ENCODE measurements at regions not wholly inside any gene's neighbourhood (a gene's known extent, or its start where the extent isn't known, plus 50 kb on each side); places are given as distances from the start of the nearest gene placed in this dataset.

DNA sequence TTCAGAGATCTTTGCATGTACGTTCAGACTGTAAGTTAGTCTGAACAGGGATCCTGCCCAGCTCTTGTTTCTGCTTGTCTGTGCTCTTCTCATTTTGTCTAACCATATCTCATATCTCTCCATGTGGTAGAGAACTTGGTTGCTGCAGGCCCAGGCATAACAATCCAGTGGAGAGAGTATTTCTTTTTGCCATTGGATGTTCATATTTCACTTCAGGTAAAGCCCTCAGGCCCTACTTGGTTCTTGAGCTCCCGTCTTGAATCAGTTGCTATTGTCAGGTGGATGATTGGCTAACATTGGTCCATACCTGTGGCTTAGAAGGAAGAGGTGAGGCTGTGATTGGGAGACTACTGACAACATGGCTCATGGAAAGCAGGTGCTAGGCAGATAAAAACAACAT is 357.7 kb upstream of the FLRT2 start:
- no peak overlapping the region for H3K9ac ChIP-seq (ENCODE audit: low read depth in 2 of 2, low read length in 2 of 2)
- no peaks in the 10 kb centered on the region for H3K27me3 ChIP-seq
- peaks cover 4% of the 10 kb centered on the region for H3K9me3 ChIP-seq
- no peak overlapping the region for H3K27ac ChIP-seq
- H3K36me3 ChIP-seq, result no peaks in the 10 kb centered on the region
- TF ChIP-seq, protein P1, sequence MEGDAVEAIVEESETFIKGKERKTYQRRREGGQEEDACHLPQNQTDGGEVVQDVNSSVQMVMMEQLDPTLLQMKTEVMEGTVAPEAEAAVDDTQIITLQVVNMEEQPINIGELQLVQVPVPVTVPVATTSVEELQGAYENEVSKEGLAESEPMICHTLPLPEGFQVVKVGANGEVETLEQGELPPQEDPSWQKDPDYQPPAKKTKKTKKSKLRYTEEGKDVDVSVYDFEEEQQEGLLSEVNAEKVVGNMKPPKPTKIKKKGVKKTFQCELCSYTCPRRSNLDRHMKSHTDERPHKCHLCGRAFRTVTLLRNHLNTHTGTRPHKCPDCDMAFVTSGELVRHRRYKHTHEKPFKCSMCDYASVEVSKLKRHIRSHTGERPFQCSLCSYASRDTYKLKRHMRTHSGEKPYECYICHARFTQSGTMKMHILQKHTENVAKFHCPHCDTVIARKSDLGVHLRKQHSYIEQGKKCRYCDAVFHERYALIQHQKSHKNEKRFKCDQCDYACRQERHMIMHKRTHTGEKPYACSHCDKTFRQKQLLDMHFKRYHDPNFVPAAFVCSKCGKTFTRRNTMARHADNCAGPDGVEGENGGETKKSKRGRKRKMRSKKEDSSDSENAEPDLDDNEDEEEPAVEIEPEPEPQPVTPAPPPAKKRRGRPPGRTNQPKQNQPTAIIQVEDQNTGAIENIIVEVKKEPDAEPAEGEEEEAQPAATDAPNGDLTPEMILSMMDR (IDR thresholded peaks at IDR 0.05), result no peak
- no peaks in the 10 kb centered on the region for H3K4me1 ChIP-seq
- intact Hi-C loops (cut with DNase I), result no loop called here
- no peak overlapping the region for H3K4me3 ChIP-seq
- no peak for DNase-seq

DNA sequence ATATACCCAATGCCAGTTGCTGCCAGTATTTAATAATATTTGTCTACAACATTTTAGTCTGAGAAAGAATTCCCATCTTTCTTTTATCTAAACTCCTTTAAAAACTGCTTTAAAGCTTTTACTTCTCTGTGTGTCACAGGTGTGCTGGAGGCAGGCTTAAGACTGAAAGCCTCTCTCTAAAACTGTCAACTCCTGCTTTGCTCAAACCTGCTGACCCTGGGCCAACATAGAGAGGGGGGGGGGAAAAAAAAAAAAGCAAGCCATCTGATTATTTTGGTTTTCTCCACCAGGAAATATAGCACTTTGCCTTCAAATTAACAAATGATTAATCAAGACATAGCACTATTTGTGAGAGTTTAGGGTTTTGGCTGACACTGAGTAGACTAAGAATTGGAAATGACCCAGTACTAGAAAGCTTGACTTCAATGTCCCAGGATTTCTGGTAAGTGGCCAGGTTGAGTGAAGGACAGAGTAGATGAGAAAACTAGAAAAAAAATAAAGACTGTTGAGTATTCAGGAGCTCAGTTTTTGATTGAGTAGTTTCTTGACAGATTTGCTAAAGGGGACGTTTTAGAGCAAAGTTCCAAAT is 357.0 kb upstream of the FLRT2 start:
- no peaks in the 10 kb centered on the region for H3K27me3 ChIP-seq
- H3K9ac ChIP-seq (ENCODE audit: low read depth in 2 of 2, low read length in 2 of 2), result no peak overlapping the region
- H3K27ac ChIP-seq, result no peak overlapping the region
- H3K4me3 ChIP-seq, result no peak overlapping the region
- peaks cover 3% of the 10 kb centered on the region for H3K9me3 ChIP-seq
- intact Hi-C loops (cut with DNase I), result no loop called here
- no peak for DNase-seq
- no peaks in the 10 kb centered on the region for H3K4me1 ChIP-seq
- no peaks in the 10 kb centered on the region for H3K36me3 ChIP-seq
- TF ChIP-seq, protein P1 (IDR thresholded peaks at IDR 0.05), result no peak

DNA sequence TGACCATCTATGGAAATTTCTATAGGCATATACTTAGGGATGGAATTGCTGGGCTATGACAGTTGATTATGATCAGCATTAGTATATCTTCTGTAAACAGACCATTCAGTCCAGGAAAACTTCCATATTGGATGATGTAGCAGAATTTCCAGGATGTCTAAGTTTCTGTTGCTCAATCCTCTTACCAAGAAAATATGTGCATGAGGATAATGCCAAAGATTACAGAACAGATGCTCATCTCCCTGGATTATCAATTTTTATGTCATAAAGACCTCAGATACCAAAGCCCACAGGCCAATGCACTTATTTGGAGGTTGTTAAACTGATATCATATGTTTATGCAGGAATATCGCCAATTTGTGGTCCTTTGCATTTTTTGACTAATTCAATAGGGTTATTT is 354.4 kb upstream of the FLRT2 start:
- no peak overlapping the region for H3K9ac ChIP-seq (ENCODE audit: low read depth in 2 of 2, low read length in 2 of 2)
- DNase-seq, result no peak
- no peaks in the 10 kb centered on the region for H3K4me1 ChIP-seq
- H3K36me3 ChIP-seq, result no peaks in the 10 kb centered on the region
- no peak overlapping the region for H3K27ac ChIP-seq
- no peaks in the 10 kb centered on the region for H3K9me3 ChIP-seq
- no peaks in the 10 kb centered on the region for H3K27me3 ChIP-seq
- TF ChIP-seq, protein P1 (IDR thresholded peaks at IDR 0.05), result no peak
- intact Hi-C loops (cut with DNase I), result no loop called here
- H3K4me3 ChIP-seq, result no peak overlapping the region

DNA sequence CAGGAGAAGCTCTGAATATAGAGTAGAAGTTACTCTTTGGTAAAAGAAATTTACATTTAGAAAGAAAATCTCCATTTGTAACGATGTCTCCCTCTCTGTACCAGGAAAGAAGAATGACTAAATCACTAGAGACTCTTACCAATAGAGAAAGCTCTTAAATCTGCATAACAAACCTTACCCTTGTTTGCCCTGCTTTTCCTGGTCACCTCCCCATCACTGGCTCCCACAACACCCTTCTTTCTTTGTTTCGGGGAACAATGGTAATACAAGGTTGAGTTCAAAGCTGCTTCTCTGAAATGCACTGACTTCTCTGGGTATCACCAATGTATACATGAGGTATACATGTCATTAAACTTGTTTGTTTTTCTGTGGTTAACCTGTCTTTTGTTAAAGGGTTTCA is 351.1 kb upstream of the FLRT2 start:
- no peak for DNase-seq
- TF ChIP-seq, protein P1 (IDR thresholded peaks at IDR 0.05), result no peak
- Histone ChIP-seq H3K27me3 (no peaks in the 10 kb centered on the region), H3K9ac (ENCODE audit: low read depth in 2 of 2, low read length in 2 of 2) (no peak overlapping the region), H3K36me3 (no peaks in the 10 kb centered on the region), H3K9me3 (no peaks in the 10 kb centered on the region), H3K4me1 (no peaks in the 10 kb centered on the region), H3K27ac (no peak overlapping the region), H3K4me3 (no peak overlapping the region)
- intact Hi-C loops (cut with DNase I), result no loop called here

DNA sequence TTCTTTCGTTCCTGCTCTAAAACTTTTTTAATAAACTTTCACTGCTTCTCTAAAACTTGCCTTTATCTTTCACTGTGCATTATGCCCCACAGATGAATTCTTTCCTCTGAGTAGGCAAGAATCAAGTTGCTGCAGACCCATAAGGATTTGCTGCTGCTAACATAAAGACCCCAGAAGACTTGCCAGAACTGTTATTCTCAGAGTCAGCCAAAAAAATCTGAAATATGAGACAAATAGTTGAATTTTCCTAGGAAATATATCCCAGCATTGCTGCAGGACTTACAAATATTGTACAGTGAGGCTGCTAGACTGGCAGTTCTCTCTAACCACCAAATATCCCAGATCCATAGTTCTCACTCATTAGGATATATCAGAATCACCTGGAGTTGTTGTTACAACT is 349.1 kb upstream of the FLRT2 start:
- intact Hi-C loops (cut with DNase I), result no loop called here

More for the DNA sequence above, 349.1 kb upstream of the FLRT2 start:
- H3K4me1 ChIP-seq, result no peaks in the 10 kb centered on the region
- H3K9me3 ChIP-seq, result no peaks in the 10 kb centered on the region
- no peaks in the 10 kb centered on the region for H3K36me3 ChIP-seq
- no peak for DNase-seq
- no peak overlapping the region for H3K9ac ChIP-seq (ENCODE audit: low read depth in 2 of 2, low read length in 2 of 2)
- H3K27ac ChIP-seq, result no peak overlapping the region
- no peak overlapping the region for H3K4me3 ChIP-seq
- H3K27me3 ChIP-seq, result no peaks in the 10 kb centered on the region
- TF ChIP-seq, protein P1 (IDR thresholded peaks at IDR 0.05), result no peak
